K562 (cell line): ENCODE measurements at regions not wholly inside any gene's neighbourhood (a gene's known extent, or its start where the extent isn't known, plus 50 kb on each side); places are given as distances from the start of the nearest gene placed in this dataset.

Source experiments
- ATAC-seq: fragments of 200-7000 bp; cut with Tn5 transposase; 3 replicates; pipeline ENCODE4 v1.9.1; 2020; ENCODE audit warnings: moderate library complexity
- BruUV-seq: library from RNA; stranded (reverse); fragments of 400-500 nt; replicated peaks from 2 replicates; lab custom pipeline; 2021; lab: Mats Ljungman, UMichigan
- CTCF ChIA-PET: fragments of 300-600 bp; formaldehyde crosslinking; extraction: SDS; loops from one replicate; lab custom pipeline; 2021; ENCODE audit warnings: low intra/inter-chr PET ratio; lab: Yijun Ruan, JAX
- POLR2A ChIA-PET: fragments of 300-600, 350-650 bp; sonication (Branson Sonifier 250); formaldehyde crosslinking; extraction: SDS; loops from one replicate; lab custom pipeline; 2021; ENCODE audit warnings: antibody characterized with exemption, inconsistent platforms; lab: Yijun Ruan, JAX
- DNase-seq, 4 experiments: peaks; one replicate each; pipeline versions ENCODE4 v3.0.0 to v3.0.0-alpha.2; 2011 to 2018; ENCODE audit warnings: low spot score in 3 of 4, mixed read lengths in 3 of 4; ENCODE audit errors: extremely low read depth in 1 of 4
- FAIRE-seq: peaks from 2 replicates; lab custom pipeline; 2011; peaks lifted over from hg19 to GRCh38; lab: Jason Lieb, UNC
- H2AFZ ChIP-seq: 2 replicates; pipeline ENCODE4 v1.6.0; 2011; ENCODE audit warnings: low read depth, low read length, control low read depth, inconsistent platforms
- H3K27ac ChIP-seq: fragments of 200-600 bp; 3 replicates; pipeline ENCODE4 v1.8.0; 2011; ENCODE audit warnings: low read depth, mild to moderate bottlenecking, control low read depth, inconsistent platforms, low read length, moderate library complexity, mixed read lengths; ENCODE audit errors: extremely low read depth
- H3K27me3 ChIP-seq, 2 experiments: fragments of 300-600 bp in 1 of 2; 2 replicates in 1 of 2; 3 replicates in 1 of 2; pipeline versions ENCODE4 v1.6.0 to v1.8.0; 2011; ENCODE audit warnings: inconsistent platforms in 2 of 2, low read length in 2 of 2, mild to moderate bottlenecking in 1 of 2, mixed read lengths in 1 of 2, moderate library complexity in 1 of 2; ENCODE audit not compliant: control insufficient read depth in 2 of 2, insufficient read depth in 2 of 2
- H3K36me3 ChIP-seq: fragments of 300-600 bp; 3 replicates; pipeline ENCODE4 v1.8.0; 2011; ENCODE audit warnings: mild to moderate bottlenecking, low read length, inconsistent platforms; ENCODE audit not compliant: control insufficient read depth, insufficient read depth
- H3K4me1 ChIP-seq, 2 experiments: fragments of 200-600 bp in 1 of 2; replicated peaks in 1 of 2; 2 replicates in 1 of 2; 3 replicates in 1 of 2; pipeline versions ENCODE4 v1.5.1 to v1.8.0; 2011; ENCODE audit warnings: inconsistent platforms in 2 of 2, low read length in 2 of 2, mild to moderate bottlenecking in 1 of 2, mixed read lengths in 1 of 2, moderate library complexity in 1 of 2; ENCODE audit not compliant: control insufficient read depth in 2 of 2, insufficient read depth in 2 of 2
- H3K4me2 ChIP-seq: 2 replicates; pipeline ENCODE4 v1.6.1; 2011; ENCODE audit warnings: low read length, control low read depth, inconsistent platforms, mixed read lengths; ENCODE audit not compliant: insufficient read depth
- H3K4me3 ChIP-seq: fragments of 200-600 bp; sonication (generic), shearing (Covaris generic); 2 replicates; pipeline ENCODE4 v1.5.1; 2016; ENCODE audit warnings: control low read depth, inconsistent platforms
- H3K79me2 ChIP-seq: fragments of 200-600 bp; 3 replicates; pipeline ENCODE4 v1.8.0; 2011; ENCODE audit warnings: low read length, inconsistent platforms; ENCODE audit not compliant: control insufficient read depth, insufficient read depth
- H3K9ac ChIP-seq, 2 experiments: 2 replicates each; pipeline versions ENCODE4 v1.6.0 to v1.6.1; 2011; ENCODE audit warnings: low read depth in 2 of 2, low read length in 2 of 2, control low read depth in 1 of 2, inconsistent platforms in 1 of 2, mild to moderate bottlenecking in 1 of 2, mixed read lengths in 1 of 2; ENCODE audit not compliant: insufficient read depth in 1 of 2
- H3K9me1 ChIP-seq: one replicate; pipeline ENCODE4 v1.6.0; 2011; ENCODE audit warnings: inconsistent platforms, mild to moderate bottlenecking, low read length, moderate library complexity; ENCODE audit not compliant: control insufficient read depth, insufficient read depth
- H3K9me3 ChIP-seq: replicated peaks from 2 replicates; pipeline ENCODE4 v1.5.1; 2011; ENCODE audit warnings: low read depth, low read length, inconsistent platforms; ENCODE audit not compliant: control insufficient read depth, insufficient read depth
- H4K20me1 ChIP-seq: replicated peaks from 2 replicates; pipeline ENCODE4 v1.6.1; 2011; ENCODE audit warnings: low read length, inconsistent platforms, mixed read lengths; ENCODE audit not compliant: control insufficient read depth, insufficient read depth
- EWSR1 ChIP-seq: fragments of 450-650 bp; IDR thresholded peaks from 2 replicates; pipeline ENCODE4 v1.6.1; 2018; ENCODE audit warnings: borderline replicate concordance, mild to moderate bottlenecking, low read depth, moderate library complexity; ENCODE audit not compliant: partially characterized antibody
- MEF2D ChIP-seq: conservative IDR thresholded peaks from 2 replicates; pipeline ENCODE4 v1.6.1; 2016; ENCODE audit warnings: low read depth, missing genetic modification characterization, missing compliant biosample characterization
- MTF1 ChIP-seq: fragments of 250-450 bp; sonication (Bioruptor Pico); IDR thresholded peaks from 2 replicates; pipeline ENCODE4 v1.9.0; 2021; ENCODE audit warnings: moderate library complexity, mild to moderate bottlenecking, inconsistent platforms, borderline replicate concordance
- TCF7 ChIP-seq: sonication (generic); IDR thresholded peaks from 2 replicates; pipeline ENCODE4 v1.6.1; 2016; ENCODE audit warnings: antibody characterized with exemption, borderline replicate concordance
- ZBTB1 ChIP-seq: sonication (generic); formaldehyde crosslinking; IDR thresholded peaks from 2 replicates; pipeline ENCODE4 v1.8.1; 2023; ENCODE audit warnings: missing genetic modification reagents, low read depth, mild to moderate bottlenecking, borderline replicate concordance
- ZNF584 ChIP-seq: fragments of 200-800 bp; sonication (Bioruptor generic); IDR thresholded peaks from 2 replicates; pipeline ENCODE4 v1.6.1; 2016; ENCODE audit warnings: low read depth, mild to moderate bottlenecking, missing genetic modification characterization, missing compliant biosample characterization
- WGBS: fragments of 100-300 bp; shearing (Covaris generic); methylation state at CpG from one replicate; pipeline ENCODE4 v1.1.6; 2016; ENCODE audit warnings: low coverage, mixed read lengths; ENCODE audit not compliant: insufficient coverage; ENCODE audit errors: missing lambda C conversion rate; 5-methylcytosine and 5-hydroxymethylcytosine counted together
- in situ Hi-C: fragments of 300-500 bp; cut with MboI; formaldehyde crosslinking; loops from 4 replicates; pipeline ENCODE4 v1.15.0; 2018; ENCODE audit warnings: inconsistent platforms, mixed read lengths
- intact Hi-C: fragments of 100-400 bp; cut with micrococcal nuclease; formaldehyde crosslinking; loops from 2 replicates; pipeline ENCODE4 v1.14.2; 2022
- TF ChIP-seq, protein P1 (sequence below): sonication (generic); formaldehyde crosslinking; IDR thresholded peaks from 2 replicates; pipeline ENCODE4 v1.8.1; 2022; ENCODE audit warnings: missing genetic modification reagents
- TF ChIP-seq, protein P2 (sequence below): fragments of 450-650 bp; formaldehyde crosslinking; IDR thresholded peaks from 2 replicates; pipeline ENCODE4 v1.4.0; 2020; ENCODE audit warnings: mild to moderate bottlenecking, moderate library complexity
- TF ChIP-seq, protein P3 (sequence below): IDR thresholded peaks from 2 replicates; pipeline ENCODE4 v1.6.1; 2011; ENCODE audit warnings: borderline replicate concordance, low read depth, mild to moderate bottlenecking, moderate library complexity, low read length; ENCODE audit not compliant: insufficient read depth, poor library complexity, severe bottlenecking

DNA sequence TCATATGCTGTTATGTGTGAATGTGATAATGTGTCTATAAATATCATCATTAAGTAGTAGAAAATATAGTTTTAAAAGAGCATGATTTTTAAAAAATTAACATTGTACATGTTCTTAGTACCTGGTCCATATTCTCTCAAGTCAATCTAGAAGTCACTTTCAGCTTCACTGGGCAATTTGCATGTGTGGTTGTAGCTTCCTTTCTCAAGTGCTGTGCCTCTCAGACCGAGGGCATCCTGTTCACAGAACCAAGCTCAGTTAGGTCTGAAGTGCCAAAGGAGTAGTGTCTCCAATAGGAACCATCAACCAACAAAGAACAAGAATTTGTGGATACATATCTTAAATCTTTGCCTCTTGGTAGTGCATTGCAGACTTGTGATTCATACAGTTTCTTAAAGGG is 541.8 kb upstream of the SLC10A2 start:
- DNase-seq (no peak), FAIRE-seq (no peak), ATAC-seq (no peak)
- no peak for TF ChIP-seq MTF1 (CRISPR knock-in tag)
- H3K9me1 ChIP-seq = no peaks in the 10 kb centered on the region
- no peaks in the 10 kb centered on the region for H3K9me3 ChIP-seq
- H2AFZ ChIP-seq = no peak overlapping the region
- H3K79me2 ChIP-seq = no peaks in the 10 kb centered on the region
- no TSS peak for BruUV-seq
- H3K4me1 ChIP-seq = no peaks in the 10 kb centered on the region
- in situ Hi-C loops = no loop called here
- ChIA-PET CTCF (no interaction called here), POLR2A (no interaction called here)
- H4K20me1 ChIP-seq = no peaks in the 10 kb centered on the region
- no peaks in the 10 kb centered on the region for H3K27me3 ChIP-seq
- no peak overlapping the region for H3K9ac ChIP-seq
- H3K27ac ChIP-seq = no peak overlapping the region
- H3K4me2 ChIP-seq = no peak overlapping the region
- no peaks in the 10 kb centered on the region for H3K36me3 ChIP-seq
- WGBS = 0% methylated on average over 1 of the region's 1 CpG
- no peak overlapping the region for H3K4me3 ChIP-seq
- intact Hi-C loops = no loop called here

DNA sequence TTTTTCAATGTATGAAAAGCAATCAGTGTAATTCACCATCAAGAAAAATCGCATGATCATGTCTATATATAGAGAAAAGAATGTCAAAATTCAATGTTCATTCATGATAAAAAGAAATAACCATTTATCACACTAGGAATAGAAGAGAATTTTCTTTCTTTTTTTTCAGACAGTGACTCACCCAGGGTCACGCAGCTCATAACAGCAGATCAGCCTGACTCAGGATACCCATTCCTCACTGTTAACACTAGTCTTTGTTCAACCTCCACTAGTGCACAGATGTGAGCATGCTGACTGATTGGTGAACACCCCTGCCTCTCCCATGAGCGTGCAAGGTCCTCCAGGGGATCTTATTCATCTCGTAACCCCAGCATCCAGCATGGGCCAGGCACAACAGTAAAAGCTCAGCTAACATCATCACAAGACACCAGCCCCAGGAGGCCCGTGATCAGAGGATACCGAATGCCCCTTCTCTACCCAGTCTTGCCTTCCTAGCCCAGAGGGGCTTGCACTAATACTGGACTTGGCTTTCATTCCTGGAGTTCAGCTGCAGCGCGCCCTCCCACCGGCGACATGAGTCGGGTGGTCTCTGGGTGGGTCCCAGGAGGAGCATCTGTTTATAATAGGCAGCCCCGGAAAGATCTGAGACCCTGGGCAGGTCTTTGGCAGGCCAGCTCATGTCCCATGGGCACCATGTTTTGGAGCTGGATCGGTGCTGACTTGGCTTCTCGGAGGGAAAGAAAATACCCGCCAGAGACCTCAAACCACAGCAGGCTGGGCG is 539.5 kb upstream of the SLC10A2 start:
- Histone ChIP-seq H3K4me1 (no peaks in the 10 kb centered on the region), H3K9me3 (no peaks in the 10 kb centered on the region), H3K27me3 (no peaks in the 10 kb centered on the region), H3K36me3 (no peaks in the 10 kb centered on the region), H3K9ac (no peak overlapping the region), H3K4me2 (no peak overlapping the region), H2AFZ (no peak overlapping the region), H3K4me3 (no peak overlapping the region), H3K27ac (no peak overlapping the region), H4K20me1 (no peaks in the 10 kb centered on the region), H3K79me2 (no peaks in the 10 kb centered on the region), H3K9me1 (no peaks in the 10 kb centered on the region)
- ATAC-seq = no peak
- ChIA-PET CTCF (no interaction called here), POLR2A (no interaction called here)
- intact Hi-C loops = no loop called here
- 1% methylated on average over 13 of the region's 16 CpGs for WGBS
- no peak for FAIRE-seq
- no peak for DNase-seq
- BruUV-seq = no TSS peak
- in situ Hi-C loops = no loop called here
- TF ChIP-seq, protein P1, sequence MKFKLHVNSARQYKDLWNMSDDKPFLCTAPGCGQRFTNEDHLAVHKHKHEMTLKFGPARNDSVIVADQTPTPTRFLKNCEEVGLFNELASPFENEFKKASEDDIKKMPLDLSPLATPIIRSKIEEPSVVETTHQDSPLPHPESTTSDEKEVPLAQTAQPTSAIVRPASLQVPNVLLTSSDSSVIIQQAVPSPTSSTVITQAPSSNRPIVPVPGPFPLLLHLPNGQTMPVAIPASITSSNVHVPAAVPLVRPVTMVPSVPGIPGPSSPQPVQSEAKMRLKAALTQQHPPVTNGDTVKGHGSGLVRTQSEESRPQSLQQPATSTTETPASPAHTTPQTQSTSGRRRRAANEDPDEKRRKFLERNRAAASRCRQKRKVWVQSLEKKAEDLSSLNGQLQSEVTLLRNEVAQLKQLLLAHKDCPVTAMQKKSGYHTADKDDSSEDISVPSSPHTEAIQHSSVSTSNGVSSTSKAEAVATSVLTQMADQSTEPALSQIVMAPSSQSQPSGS (CRISPR knock-in tag) = no peak
- TF ChIP-seq, protein P2, sequence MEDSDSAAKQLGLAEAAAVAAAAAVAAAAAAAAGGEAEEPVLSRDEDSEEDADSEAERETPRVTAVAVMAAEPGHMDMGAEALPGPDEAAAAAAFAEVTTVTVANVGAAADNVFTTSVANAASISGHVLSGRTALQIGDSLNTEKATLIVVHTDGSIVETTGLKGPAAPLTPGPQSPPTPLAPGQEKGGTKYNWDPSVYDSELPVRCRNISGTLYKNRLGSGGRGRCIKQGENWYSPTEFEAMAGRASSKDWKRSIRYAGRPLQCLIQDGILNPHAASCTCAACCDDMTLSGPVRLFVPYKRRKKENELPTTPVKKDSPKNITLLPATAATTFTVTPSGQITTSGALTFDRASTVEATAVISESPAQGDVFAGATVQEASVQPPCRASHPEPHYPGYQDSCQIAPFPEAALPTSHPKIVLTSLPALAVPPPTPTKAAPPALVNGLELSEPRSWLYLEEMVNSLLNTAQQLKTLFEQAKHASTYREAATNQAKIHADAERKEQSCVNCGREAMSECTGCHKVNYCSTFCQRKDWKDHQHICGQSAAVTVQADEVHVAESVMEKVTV (CRISPR knock-in tag) = no peak
- TF ChIP-seq EWSR1 = no peak
- TF ChIP-seq, protein P3, sequence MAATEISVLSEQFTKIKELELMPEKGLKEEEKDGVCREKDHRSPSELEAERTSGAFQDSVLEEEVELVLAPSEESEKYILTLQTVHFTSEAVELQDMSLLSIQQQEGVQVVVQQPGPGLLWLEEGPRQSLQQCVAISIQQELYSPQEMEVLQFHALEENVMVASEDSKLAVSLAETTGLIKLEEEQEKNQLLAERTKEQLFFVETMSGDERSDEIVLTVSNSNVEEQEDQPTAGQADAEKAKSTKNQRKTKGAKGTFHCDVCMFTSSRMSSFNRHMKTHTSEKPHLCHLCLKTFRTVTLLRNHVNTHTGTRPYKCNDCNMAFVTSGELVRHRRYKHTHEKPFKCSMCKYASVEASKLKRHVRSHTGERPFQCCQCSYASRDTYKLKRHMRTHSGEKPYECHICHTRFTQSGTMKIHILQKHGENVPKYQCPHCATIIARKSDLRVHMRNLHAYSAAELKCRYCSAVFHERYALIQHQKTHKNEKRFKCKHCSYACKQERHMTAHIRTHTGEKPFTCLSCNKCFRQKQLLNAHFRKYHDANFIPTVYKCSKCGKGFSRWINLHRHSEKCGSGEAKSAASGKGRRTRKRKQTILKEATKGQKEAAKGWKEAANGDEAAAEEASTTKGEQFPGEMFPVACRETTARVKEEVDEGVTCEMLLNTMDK = no peak
- no peak for TF ChIP-seq MEF2D (tag)
- TF ChIP-seq ZBTB1 (CRISPR knock-in tag) = no peak
- TF ChIP-seq TCF7 = no peak
- TF ChIP-seq ZNF584 = no peak
